BJ (cell line): ENCODE measurements at regions not wholly inside any gene's neighbourhood (a gene's known extent, or its start where the extent isn't known, plus 50 kb on each side); places are given as distances from the start of the nearest gene placed in this dataset.

Source experiments
- CTCF ChIA-PET: fragments of 350-600 bp; formaldehyde crosslinking; extraction: SDS; loops from one replicate; lab custom pipeline; 2021; ENCODE audit warnings: antibody characterized with exemption, inconsistent platforms; lab: Yijun Ruan, JAX
- POLR2A ChIA-PET: fragments of 300-600 bp; sonication (Branson Sonifier 250); formaldehyde crosslinking; extraction: SDS; loops from one replicate; lab custom pipeline; 2021; ENCODE audit warnings: antibody characterized with exemption; lab: Charles Lee
- DNase-seq: peaks from one replicate; pipeline ENCODE4 v3.0.0-alpha.2; 2011; ENCODE audit warnings: low read depth
- H3K27me3 ChIP-seq: 2 replicates; pipeline ENCODE4 v1.6.0; 2011; ENCODE audit warnings: low read length; ENCODE audit not compliant: control insufficient read depth, insufficient read depth
- H3K36me3 ChIP-seq: 2 replicates; pipeline ENCODE4 v1.5.1; 2011; ENCODE audit warnings: low read length; ENCODE audit not compliant: control insufficient read depth, insufficient read depth
- H3K4me3 ChIP-seq: 2 replicates; pipeline ENCODE4 v1.5.1; 2011; ENCODE audit warnings: low read depth, mild to moderate bottlenecking, control low read depth, low read length
- TF ChIP-seq, protein P1 (sequence below): IDR thresholded peaks from 2 replicates; pipeline ENCODE4 v1.5.1; 2011; ENCODE audit warnings: low read depth, mild to moderate bottlenecking, control low read depth, inconsistent platforms, low read length, moderate library complexity; ENCODE audit not compliant: insufficient read depth

GRCh38 chr5:38165435-38165834 lies 92.9 kb upstream of the EGFLAM start:
- Histone ChIP-seq H3K36me3 (no peaks in the 10 kb centered on the region), H3K4me3 (no peak overlapping the region), H3K27me3 (peaks cover 2% of the 10 kb centered on the region; the same call in 1 of the 2 replicates)
- ChIA-PET CTCF (interaction anchor here (1.2 kb wide), 1 partner anchor 19 kb away, joined by 3 read pairs; no protein-coding TSS in a partner anchor), POLR2A (no interaction called here)
- TF ChIP-seq, protein P1, sequence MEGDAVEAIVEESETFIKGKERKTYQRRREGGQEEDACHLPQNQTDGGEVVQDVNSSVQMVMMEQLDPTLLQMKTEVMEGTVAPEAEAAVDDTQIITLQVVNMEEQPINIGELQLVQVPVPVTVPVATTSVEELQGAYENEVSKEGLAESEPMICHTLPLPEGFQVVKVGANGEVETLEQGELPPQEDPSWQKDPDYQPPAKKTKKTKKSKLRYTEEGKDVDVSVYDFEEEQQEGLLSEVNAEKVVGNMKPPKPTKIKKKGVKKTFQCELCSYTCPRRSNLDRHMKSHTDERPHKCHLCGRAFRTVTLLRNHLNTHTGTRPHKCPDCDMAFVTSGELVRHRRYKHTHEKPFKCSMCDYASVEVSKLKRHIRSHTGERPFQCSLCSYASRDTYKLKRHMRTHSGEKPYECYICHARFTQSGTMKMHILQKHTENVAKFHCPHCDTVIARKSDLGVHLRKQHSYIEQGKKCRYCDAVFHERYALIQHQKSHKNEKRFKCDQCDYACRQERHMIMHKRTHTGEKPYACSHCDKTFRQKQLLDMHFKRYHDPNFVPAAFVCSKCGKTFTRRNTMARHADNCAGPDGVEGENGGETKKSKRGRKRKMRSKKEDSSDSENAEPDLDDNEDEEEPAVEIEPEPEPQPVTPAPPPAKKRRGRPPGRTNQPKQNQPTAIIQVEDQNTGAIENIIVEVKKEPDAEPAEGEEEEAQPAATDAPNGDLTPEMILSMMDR: no peak
- no peak for DNase-seq

DNA sequence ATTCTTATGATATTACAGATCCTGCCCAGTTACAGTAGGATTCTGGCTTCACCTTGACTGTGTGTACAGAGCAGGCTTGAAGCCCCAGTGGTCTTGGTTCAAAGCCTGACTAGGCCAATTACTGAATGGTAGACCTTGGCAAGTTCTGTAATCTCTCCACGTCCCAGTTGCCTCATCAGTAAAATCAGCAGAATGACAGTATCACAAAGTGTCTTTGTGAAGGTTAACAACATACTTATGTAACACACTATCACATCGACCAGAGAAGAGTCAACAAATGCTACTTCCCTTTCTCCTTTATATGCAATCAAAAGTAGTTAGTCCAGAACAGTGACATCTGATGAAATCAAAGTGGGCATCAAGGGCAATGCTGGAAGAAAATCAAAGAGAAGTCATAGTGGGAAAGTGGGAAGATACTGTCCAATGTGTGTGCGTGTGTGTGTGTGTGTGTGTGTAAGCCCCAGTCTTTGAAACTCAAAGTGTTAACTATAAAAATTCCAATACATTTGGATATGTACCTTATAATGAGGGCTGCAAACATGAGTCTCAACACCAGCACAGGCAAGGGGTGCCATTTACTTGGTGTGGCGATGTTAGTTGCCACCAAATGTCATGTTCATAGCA lies 93.5 kb upstream of the EGFLAM start:
- Histone ChIP-seq H3K36me3 (no peaks in the 10 kb centered on the region), H3K27me3 (peaks cover 2% of the 10 kb centered on the region; the same call in 1 of the 2 replicates), H3K4me3 (no peak overlapping the region)
- POLR2A ChIA-PET: no interaction called here
- TF ChIP-seq, protein P1: no peak
- no peak for DNase-seq
- CTCF ChIA-PET: no interaction called here

GRCh38 chr5:38163636-38164237 lies 94.6 kb upstream of the EGFLAM start:
- ChIA-PET CTCF (interaction anchor here (0.6 kb wide), 1 partner anchor 630 kb away, joined by 3 read pairs; no protein-coding TSS in a partner anchor), POLR2A (no interaction called here)
- H3K27me3 ChIP-seq: peaks cover 2% of the 10 kb centered on the region; the same call in 1 of the 2 replicates
- TF ChIP-seq, protein P1: no peak
- H3K4me3 ChIP-seq: no peak overlapping the region
- DNase-seq: no peak
- no peaks in the 10 kb centered on the region for H3K36me3 ChIP-seq

GRCh38 chr5:38162625-38163024 lies 95.7 kb upstream of the EGFLAM start:
- Histone ChIP-seq H3K27me3 (peaks cover 2% of the 10 kb centered on the region; the same call in 1 of the 2 replicates), H3K36me3 (no peaks in the 10 kb centered on the region), H3K4me3 (no peak overlapping the region)
- TF ChIP-seq, protein P1: no peak
- CTCF ChIA-PET: interaction anchor here (0.9 to 1.6 kb wide), 2 partner anchors 30 to 324 kb away, joined by 3 to 6 read pairs; no protein-coding TSS in a partner anchor
- DNase-seq: no peak
- POLR2A ChIA-PET: no interaction called here

GRCh38 chr5:38157024-38157423 lies 101.3 kb upstream of the EGFLAM start:
- H3K36me3 ChIP-seq: no peaks in the 10 kb centered on the region
- CTCF ChIA-PET: interaction anchor here (1.5 kb wide), 1 partner anchor 320 kb away, joined by 5 read pairs; no protein-coding TSS in a partner anchor
- peaks cover 6% of the 10 kb centered on the region; the same call in 1 of the 2 replicates for H3K27me3 ChIP-seq
- POLR2A ChIA-PET: no interaction called here
- no peak for DNase-seq
- H3K4me3 ChIP-seq: no peak overlapping the region
- TF ChIP-seq, protein P1: no peak
